ENCODE measurements at regions not wholly inside any gene's neighbourhood (a gene's known extent, or its start where the extent isn't known, plus 50 kb on each side); places are given as distances from the start of the nearest gene placed in this dataset.

DNA sequence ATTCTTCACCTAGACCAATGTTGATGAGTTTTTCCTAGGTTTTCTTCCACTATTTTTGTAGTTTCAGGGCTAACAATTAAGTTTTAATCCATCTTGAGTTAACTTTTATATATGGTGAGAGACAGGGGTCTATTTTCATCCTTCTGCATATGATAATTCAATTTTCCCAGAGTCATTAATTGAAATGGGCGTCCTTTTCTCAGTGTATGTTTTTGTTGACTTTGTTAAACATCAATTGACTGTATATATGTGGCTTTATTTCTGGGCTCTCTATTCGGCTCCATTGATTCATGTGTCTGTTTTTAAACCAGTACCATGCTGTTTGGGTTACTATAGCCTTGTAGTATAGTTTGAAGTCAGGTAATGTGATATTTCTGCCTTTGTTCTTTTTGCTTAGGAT lies 282.1 kb downstream of the INSC start:
- 89% methylated on average over 2 of the region's 2 CpGs for WGBS (ENCODE audit: low lambda C conversion rate, missing lambda C conversion rate)
- Histone ChIP-seq H3K9me3 (ENCODE audit: low read depth) (no peaks in the 10 kb centered on the region), H3K9me2 (replicated peaks; ENCODE audit: insufficient read depth) (no peaks in the 10 kb centered on the region), H3K27me3 (no peaks in the 10 kb centered on the region), H3K4me2 (no peak overlapping the region), H3K4me3 (no peak overlapping the region), H4K20me1 (ENCODE audit: insufficient read depth, poor library complexity, severe bottlenecking) (no peaks in the 10 kb centered on the region), H3K4me1 (ENCODE audit: insufficient read depth) (no peaks in the 10 kb centered on the region), H2AFZ (no peak overlapping the region), H3K27ac (no peak overlapping the region), H3K79me2 (no peaks in the 10 kb centered on the region), H3K36me3 (replicated peaks; ENCODE audit: insufficient read depth, low read depth) (no peaks in the 10 kb centered on the region)
- TF ChIP-seq EZH2 (IDR thresholded peaks at IDR 0.05; ENCODE audit: borderline replicate concordance) (no peak), EZH2phosphoT487 (IDR thresholded peaks at IDR 0.05; ENCODE audit: low read depth, severe bottlenecking, unreplicated experiment) (no peak)
- TF ChIP-seq, protein P1, sequence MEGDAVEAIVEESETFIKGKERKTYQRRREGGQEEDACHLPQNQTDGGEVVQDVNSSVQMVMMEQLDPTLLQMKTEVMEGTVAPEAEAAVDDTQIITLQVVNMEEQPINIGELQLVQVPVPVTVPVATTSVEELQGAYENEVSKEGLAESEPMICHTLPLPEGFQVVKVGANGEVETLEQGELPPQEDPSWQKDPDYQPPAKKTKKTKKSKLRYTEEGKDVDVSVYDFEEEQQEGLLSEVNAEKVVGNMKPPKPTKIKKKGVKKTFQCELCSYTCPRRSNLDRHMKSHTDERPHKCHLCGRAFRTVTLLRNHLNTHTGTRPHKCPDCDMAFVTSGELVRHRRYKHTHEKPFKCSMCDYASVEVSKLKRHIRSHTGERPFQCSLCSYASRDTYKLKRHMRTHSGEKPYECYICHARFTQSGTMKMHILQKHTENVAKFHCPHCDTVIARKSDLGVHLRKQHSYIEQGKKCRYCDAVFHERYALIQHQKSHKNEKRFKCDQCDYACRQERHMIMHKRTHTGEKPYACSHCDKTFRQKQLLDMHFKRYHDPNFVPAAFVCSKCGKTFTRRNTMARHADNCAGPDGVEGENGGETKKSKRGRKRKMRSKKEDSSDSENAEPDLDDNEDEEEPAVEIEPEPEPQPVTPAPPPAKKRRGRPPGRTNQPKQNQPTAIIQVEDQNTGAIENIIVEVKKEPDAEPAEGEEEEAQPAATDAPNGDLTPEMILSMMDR (IDR thresholded peaks at IDR 0.05; ENCODE audit: poor library complexity), result no peak
- DNase-seq (ENCODE audit: low spot score), result no peak

DNA sequence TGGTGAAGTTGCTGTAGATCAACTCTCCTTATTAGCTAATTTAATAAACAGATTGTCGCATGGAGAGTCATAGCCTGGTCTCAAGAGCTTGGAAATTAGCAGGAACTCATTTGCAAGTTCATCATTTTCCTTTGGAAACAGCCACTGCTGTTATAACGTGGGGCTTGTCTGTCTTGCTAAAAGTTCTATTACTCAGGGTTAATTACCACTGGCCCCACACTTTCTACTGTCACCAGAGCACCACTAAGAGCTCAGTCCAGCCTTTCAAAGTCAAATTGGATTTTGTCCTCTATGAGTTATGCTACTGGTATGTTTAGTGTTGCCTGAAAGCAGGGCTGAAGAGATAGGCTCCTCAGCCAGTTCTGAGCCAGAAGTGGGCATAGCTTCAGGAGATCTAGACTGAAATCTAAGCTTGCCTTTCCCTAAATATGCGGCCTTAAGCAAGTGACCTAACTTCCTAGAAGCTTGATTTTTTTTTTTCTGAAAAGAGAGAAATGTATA lies 292.2 kb downstream of the INSC start:
- no peaks in the 10 kb centered on the region for H3K4me1 ChIP-seq (ENCODE audit: insufficient read depth)
- no peak overlapping the region for H3K27ac ChIP-seq
- no peak overlapping the region for H3K4me2 ChIP-seq
- H3K36me3 ChIP-seq (replicated peaks; ENCODE audit: insufficient read depth, low read depth), result no peaks in the 10 kb centered on the region
- H3K4me3 ChIP-seq, result no peak overlapping the region
- 67% methylated on average over 3 of the region's 3 CpGs for WGBS (ENCODE audit: low lambda C conversion rate, missing lambda C conversion rate)
- no peaks in the 10 kb centered on the region for H3K9me3 ChIP-seq (ENCODE audit: low read depth)
- H3K9me2 ChIP-seq (replicated peaks; ENCODE audit: insufficient read depth), result peaks cover 3% of the 10 kb centered on the region
- H3K79me2 ChIP-seq, result no peaks in the 10 kb centered on the region
- H4K20me1 ChIP-seq (ENCODE audit: insufficient read depth, poor library complexity, severe bottlenecking), result no peaks in the 10 kb centered on the region
- H2AFZ ChIP-seq, result no peak overlapping the region
- DNase-seq (ENCODE audit: low spot score), result peak; percentile 44
- TF ChIP-seq EZH2phosphoT487 (IDR thresholded peaks at IDR 0.05; ENCODE audit: low read depth, severe bottlenecking, unreplicated experiment), result no peak
- no peak for TF ChIP-seq EZH2 (IDR thresholded peaks at IDR 0.05; ENCODE audit: borderline replicate concordance)
- TF ChIP-seq, protein P1 (IDR thresholded peaks at IDR 0.05; ENCODE audit: poor library complexity), result no peak
- H3K27me3 ChIP-seq, result no peaks in the 10 kb centered on the region

DNA sequence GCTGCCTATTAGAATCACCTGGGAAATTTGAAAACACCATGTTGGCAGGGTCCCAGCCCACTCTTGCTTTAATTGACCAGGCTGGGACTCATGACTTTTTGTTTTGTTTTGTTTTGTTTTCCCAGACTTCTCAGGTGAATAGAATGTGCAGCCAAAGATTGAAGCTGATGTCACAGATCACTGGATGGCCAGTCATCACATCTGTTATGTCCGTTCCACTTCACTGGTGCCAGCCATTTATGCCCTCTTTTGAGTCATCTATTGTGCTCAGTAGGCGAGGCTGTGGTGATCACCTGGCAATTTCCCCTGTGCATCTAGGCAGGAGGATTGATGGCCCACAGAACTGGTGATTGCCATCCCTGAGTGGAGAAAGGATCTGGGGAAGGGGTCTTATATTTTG lies 297.3 kb downstream of the INSC start:
- no peaks in the 10 kb centered on the region for H3K4me1 ChIP-seq (ENCODE audit: insufficient read depth)
- 96% methylated on average over 2 of the region's 2 CpGs for WGBS (ENCODE audit: low lambda C conversion rate, missing lambda C conversion rate)
- H3K4me2 ChIP-seq, result no peak overlapping the region
- no peaks in the 10 kb centered on the region for H4K20me1 ChIP-seq (ENCODE audit: insufficient read depth, poor library complexity, severe bottlenecking)
- no peak overlapping the region for H2AFZ ChIP-seq
- H3K27me3 ChIP-seq, result no peaks in the 10 kb centered on the region
- no peaks in the 10 kb centered on the region for H3K9me3 ChIP-seq (ENCODE audit: low read depth)
- no peak for TF ChIP-seq EZH2 (IDR thresholded peaks at IDR 0.05; ENCODE audit: borderline replicate concordance)
- TF ChIP-seq, protein P1 (IDR thresholded peaks at IDR 0.05; ENCODE audit: poor library complexity), result no peak
- TF ChIP-seq EZH2phosphoT487 (IDR thresholded peaks at IDR 0.05; ENCODE audit: low read depth, severe bottlenecking, unreplicated experiment), result no peak
- no peak overlapping the region for H3K4me3 ChIP-seq
- H3K9me2 ChIP-seq (replicated peaks; ENCODE audit: insufficient read depth), result no peaks in the 10 kb centered on the region
- no peak overlapping the region for H3K27ac ChIP-seq
- no peak for DNase-seq (ENCODE audit: low spot score)
- H3K79me2 ChIP-seq, result no peaks in the 10 kb centered on the region
- H3K36me3 ChIP-seq (replicated peaks; ENCODE audit: insufficient read depth, low read depth), result no peaks in the 10 kb centered on the region

DNA sequence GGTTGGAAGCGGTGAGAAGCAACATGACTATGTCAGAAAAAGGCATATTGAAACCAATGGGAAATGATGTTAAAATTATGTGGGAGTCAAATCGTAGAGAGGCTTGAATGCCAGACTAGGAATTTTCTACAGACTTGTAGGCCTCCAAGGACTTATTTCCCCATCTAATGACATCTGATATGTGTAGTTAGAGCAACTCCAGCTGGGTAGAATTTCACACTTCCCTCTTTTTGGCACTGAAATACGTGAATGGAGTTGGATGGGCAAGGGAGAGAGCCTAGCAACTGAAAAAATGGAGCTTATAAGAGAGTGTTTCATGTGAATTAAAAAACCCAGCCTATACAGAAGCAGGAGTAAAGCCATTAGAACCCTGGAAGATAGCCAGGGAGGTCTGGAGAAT lies 304.2 kb downstream of the INSC start:
- TF ChIP-seq, protein P1 (IDR thresholded peaks at IDR 0.05; ENCODE audit: poor library complexity), result no peak
- TF ChIP-seq EZH2phosphoT487 (IDR thresholded peaks at IDR 0.05; ENCODE audit: low read depth, severe bottlenecking, unreplicated experiment) (no peak), EZH2 (IDR thresholded peaks at IDR 0.05; ENCODE audit: borderline replicate concordance) (no peak)
- no peak overlapping the region for H3K27ac ChIP-seq
- no peaks in the 10 kb centered on the region for H3K4me1 ChIP-seq (ENCODE audit: insufficient read depth)
- no peaks in the 10 kb centered on the region for H3K79me2 ChIP-seq
- H4K20me1 ChIP-seq (ENCODE audit: insufficient read depth, poor library complexity, severe bottlenecking), result no peaks in the 10 kb centered on the region
- no peak for DNase-seq (ENCODE audit: low spot score)
- no peak overlapping the region for H3K4me2 ChIP-seq
- no peak overlapping the region for H2AFZ ChIP-seq
- no peaks in the 10 kb centered on the region for H3K36me3 ChIP-seq (replicated peaks; ENCODE audit: insufficient read depth, low read depth)
- no peak overlapping the region for H3K4me3 ChIP-seq
- no peaks in the 10 kb centered on the region for H3K9me2 ChIP-seq (replicated peaks; ENCODE audit: insufficient read depth)
- no peaks in the 10 kb centered on the region for H3K9me3 ChIP-seq (ENCODE audit: low read depth)
- H3K27me3 ChIP-seq, result no peaks in the 10 kb centered on the region
- WGBS (ENCODE audit: low lambda C conversion rate, missing lambda C conversion rate), result 71% methylated on average over 3 of the region's 3 CpGs
